ENCODE measurements at regions not wholly inside any gene's neighbourhood (a gene's known extent, or its start where the extent isn't known, plus 50 kb on each side); places are given as distances from the start of the nearest gene placed in this dataset.

DNA sequence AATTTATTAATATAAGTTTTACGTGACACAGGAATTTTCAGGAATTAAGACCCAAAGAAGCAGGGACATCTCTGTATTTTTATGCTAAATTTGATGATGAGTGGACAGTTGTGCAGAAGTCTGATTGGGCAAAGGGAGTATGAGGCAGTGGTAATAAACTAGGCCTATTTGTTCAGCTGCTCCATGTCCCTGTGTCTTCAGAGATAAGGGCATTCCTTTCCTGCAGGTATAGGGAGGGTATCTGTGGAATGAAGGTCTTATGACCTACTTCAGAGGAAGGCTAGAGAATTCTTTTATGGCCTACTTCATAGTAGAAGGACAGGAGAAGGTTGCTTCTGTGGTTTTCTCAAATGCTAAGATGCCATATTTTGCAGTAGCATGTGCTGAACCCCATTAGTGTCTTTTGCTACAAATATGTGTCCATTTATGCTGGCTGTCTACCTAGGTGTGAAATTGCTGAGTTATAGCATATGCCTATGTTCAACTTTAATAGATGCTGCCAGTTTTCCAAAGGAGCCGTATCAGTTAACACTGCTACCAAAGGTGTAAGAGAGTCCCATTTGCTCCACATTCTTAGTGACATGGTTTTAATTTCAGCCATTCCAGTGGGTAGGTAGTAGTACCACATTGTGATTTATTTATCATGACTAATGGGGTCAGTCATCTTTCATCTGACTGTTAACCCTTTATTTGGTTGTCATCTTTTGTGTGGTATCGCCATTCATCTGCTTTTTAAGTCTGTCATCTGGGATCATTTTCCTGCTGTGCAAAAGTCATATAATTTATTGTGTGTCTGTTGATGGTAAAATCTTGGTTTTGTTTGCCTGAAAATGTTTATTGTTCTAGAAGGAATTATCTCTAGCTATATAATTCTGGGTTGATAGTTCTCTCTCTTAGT lies 410.7 kb upstream of the RGS6 start:
- Mint-ChIP-seq H3K4me1 (ENCODE audit: low read depth) (peaks cover 36% of the 10 kb centered on the region), H3K36me3 (ENCODE audit: low read depth) (peaks cover 38% of the 10 kb centered on the region), H3K27ac (no peak overlapping the region)

DNA sequence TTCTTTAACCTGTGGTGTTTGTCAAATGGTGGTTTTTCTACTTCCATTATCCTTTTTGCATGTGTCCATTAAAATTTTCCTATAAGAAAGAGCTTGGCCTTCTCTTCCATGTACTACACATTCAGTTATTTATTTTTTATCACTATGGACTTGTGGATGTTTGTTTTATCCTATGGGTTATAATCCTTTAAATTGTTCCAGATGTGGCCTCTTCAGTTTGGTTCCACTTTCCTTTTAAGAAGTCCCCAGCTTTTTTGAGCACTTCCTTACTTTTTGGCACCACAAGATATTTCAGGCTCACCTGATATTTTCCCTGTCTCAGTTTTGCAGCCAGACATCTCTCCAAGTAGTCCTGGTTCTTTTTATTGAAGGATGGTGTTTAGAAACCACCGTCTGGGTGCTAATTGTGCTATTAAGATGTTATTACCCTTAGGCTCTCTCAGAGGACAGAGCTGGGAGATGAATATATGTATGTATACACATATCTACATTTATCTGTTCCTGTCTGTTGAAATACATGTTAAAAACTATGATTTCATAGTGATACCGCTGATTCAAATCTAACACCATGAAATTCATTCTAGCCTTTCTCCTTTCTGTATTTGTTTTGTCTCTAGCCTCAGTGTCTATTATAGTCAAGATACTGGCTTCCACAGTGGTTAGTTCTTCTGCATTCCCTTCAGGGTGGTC lies 408.5 kb upstream of the RGS6 start:
- H3K4me1 Mint-ChIP-seq (ENCODE audit: low read depth) = peaks cover 36% of the 10 kb centered on the region
- peaks cover 3% of the 10 kb centered on the region for H3K9me3 Mint-ChIP-seq
- H3K36me3 Mint-ChIP-seq (ENCODE audit: low read depth) = peaks cover 19% of the 10 kb centered on the region
- no peaks in the 10 kb centered on the region for H3K27me3 Mint-ChIP-seq
- DNase-seq = no peak
- H3K27ac Mint-ChIP-seq = peak overlapping the region; percentile 60
- H3K4me3 Mint-ChIP-seq = no peak overlapping the region

More for the DNA sequence above, 410.7 kb upstream of the RGS6 start:
- no peak for DNase-seq
- Mint-ChIP-seq H3K27me3 (no peaks in the 10 kb centered on the region), H3K9me3 (peaks cover 5% of the 10 kb centered on the region), H3K4me3 (no peak overlapping the region)

DNA sequence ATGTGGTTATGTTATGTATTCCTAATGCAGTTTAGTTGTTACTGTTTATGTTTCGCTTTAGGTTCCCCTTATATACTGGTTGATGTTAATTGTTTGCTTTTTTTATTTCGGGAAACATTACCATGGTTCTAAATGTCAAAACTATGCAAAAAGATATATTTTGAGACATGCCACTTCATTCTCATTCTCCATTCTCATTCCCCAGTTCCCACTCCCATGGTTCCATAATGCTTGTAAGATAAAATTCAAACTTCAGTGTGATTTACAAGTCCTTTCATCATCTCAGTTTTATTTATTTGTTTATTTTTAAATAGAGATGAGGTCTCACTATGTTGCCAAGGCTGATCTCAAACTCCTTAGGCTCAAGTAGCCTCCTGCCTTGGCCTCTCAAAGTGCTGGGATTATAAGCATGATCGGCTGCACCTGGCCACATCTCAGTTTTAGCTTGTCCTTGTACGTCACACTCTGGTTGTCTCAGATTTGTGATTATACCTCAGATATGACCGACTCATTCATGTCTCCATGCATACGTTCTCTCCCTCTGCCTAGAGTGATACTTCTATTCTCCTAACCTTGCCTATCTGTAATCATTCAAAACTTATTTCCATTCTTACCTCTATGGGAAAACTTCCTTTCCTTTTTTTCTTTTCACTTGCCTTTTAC lies 407.8 kb upstream of the RGS6 start:
- Mint-ChIP-seq H3K27ac (peak overlapping the region; percentile 72), H3K36me3 (ENCODE audit: low read depth) (peaks cover 17% of the 10 kb centered on the region), H3K4me3 (no peak overlapping the region), H3K4me1 (ENCODE audit: low read depth) (peaks cover 36% of the 10 kb centered on the region), H3K27me3 (no peaks in the 10 kb centered on the region), H3K9me3 (no peaks in the 10 kb centered on the region)
- DNase-seq = no peak

DNA sequence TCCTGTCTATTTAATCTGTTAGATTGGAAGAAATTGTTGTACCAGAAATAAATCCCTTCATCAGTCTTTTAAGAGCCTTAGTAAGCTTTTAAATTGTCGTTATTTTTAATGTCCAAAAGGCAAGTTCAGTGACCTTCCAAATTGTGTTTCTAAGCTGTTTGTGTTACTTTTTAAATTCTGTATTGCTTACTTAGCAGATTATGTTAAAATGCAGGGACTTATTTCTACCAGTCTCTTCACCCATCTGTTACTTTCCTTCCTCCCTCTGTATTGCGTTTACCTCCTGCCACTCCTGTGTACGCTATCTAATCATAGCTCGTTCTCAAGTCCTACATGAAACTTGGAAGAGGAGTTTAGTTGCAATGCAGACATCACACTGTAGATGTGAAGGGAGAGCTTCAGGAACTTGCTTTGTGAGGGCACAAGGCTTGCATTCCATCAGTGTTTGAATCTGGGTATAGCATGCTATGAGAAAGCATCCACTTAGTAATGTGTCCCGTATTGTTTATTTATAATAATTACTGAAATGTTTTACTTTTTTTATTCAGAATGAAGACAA lies 406.5 kb upstream of the RGS6 start:
- Mint-ChIP-seq H3K27ac (no peak overlapping the region), H3K9me3 (no peaks in the 10 kb centered on the region), H3K4me3 (no peak overlapping the region), H3K27me3 (no peaks in the 10 kb centered on the region), H3K36me3 (ENCODE audit: low read depth) (peaks cover 29% of the 10 kb centered on the region), H3K4me1 (ENCODE audit: low read depth) (peaks cover 38% of the 10 kb centered on the region)
- no peak for DNase-seq

DNA sequence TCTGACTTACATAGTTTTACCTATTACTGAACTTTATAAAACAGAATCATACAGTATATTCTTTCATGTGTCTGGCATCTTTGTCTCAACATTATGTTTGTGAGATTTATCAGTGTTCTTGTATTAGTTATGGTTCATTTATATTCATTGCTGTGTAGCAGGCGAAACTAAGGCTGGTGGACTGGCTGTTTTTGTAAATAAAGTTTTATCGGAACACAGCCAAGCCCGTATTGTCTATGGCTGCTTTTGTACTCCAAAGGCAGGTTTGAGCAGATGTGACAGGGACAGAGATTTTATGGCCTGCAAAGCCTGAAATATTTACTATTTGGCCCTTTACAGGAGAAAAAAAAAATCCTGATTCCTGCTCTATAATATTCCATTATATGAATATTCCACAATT lies 405.8 kb upstream of the RGS6 start:
- Mint-ChIP-seq H3K4me3 (no peak overlapping the region), H3K4me1 (ENCODE audit: low read depth) (peaks cover 37% of the 10 kb centered on the region), H3K27me3 (no peaks in the 10 kb centered on the region), H3K9me3 (no peaks in the 10 kb centered on the region), H3K27ac (no peak overlapping the region), H3K36me3 (ENCODE audit: low read depth) (peaks cover 36% of the 10 kb centered on the region)
- DNase-seq = no peak

DNA sequence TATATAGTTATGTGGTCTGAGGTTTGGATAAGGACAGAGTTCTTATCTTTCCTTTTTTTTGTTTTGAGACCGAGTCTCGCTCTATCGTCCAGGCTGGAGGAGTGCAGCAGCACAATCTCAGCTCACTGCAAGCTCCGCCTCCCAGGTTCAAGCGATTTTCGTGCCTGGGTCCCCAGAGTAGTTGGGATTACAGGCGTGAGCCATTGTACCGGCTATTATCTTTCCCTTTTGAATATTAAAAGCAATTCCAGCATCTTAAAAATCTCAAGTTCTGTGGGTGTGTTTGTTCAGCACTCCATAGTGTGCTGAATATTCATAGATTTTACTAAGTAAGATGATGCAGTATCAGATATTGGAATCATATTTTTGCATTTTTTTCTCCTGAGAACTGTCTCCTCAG lies 404.4 kb upstream of the RGS6 start:
- H3K27ac Mint-ChIP-seq = no peak overlapping the region
- no peak for DNase-seq
- no peaks in the 10 kb centered on the region for H3K27me3 Mint-ChIP-seq
- H3K9me3 Mint-ChIP-seq = no peaks in the 10 kb centered on the region
- H3K4me3 Mint-ChIP-seq = no peak overlapping the region
- H3K36me3 Mint-ChIP-seq (ENCODE audit: low read depth) = peaks cover 45% of the 10 kb centered on the region
- H3K4me1 Mint-ChIP-seq (ENCODE audit: low read depth) = peaks cover 28% of the 10 kb centered on the region

DNA sequence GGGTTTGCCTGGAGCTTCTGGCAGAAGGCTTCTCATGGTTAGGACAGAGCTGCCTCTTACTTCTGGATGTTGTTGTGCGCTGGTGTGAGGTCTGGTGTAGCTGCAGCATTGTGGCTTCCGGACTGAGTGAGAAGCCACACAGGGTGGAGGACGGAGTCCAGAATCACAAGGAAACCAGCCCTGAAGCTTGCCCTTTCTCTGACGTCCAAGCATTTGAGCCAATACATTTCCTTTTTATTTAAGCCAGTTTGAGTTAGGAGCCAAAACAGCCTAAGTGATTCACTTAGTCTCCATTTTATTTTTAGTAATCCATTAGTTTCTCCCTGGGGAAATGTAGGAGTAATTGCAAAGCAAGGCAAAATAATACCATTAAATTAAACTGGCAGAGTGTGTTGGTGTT lies 402.4 kb upstream of the RGS6 start:
- no peak overlapping the region for H3K27ac Mint-ChIP-seq
- H3K27me3 Mint-ChIP-seq = no peaks in the 10 kb centered on the region
- H3K4me3 Mint-ChIP-seq = no peak overlapping the region
- H3K9me3 Mint-ChIP-seq = no peaks in the 10 kb centered on the region
- DNase-seq = no peak
- peaks cover 12% of the 10 kb centered on the region for H3K4me1 Mint-ChIP-seq (ENCODE audit: low read depth)
- H3K36me3 Mint-ChIP-seq (ENCODE audit: low read depth) = peaks cover 45% of the 10 kb centered on the region

DNA sequence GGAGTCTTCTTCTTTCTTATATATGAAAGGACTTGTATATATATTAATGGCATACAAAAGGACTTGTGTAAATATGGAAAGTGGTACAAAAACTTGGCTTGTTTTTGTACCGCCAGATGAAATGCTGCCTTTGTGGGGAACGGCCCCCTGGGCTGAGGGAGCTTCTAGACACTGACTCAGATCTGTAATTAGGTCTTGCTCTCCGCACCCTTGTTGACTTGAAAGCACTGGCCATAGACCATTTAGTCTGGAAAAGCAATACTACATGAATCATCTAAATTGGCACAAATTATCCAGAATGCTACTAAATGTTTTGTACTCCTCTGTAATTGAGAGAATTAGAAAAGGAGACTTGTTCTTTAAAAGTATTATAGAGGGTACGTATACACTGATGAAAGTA lies 399.9 kb upstream of the RGS6 start:
- no peaks in the 10 kb centered on the region for H3K9me3 Mint-ChIP-seq
- DNase-seq = no peak
- no peak overlapping the region for H3K27ac Mint-ChIP-seq
- H3K27me3 Mint-ChIP-seq = no peaks in the 10 kb centered on the region
- H3K4me1 Mint-ChIP-seq (ENCODE audit: low read depth) = peaks cover 8% of the 10 kb centered on the region
- H3K36me3 Mint-ChIP-seq (ENCODE audit: low read depth) = peaks cover 41% of the 10 kb centered on the region
- no peak overlapping the region for H3K4me3 Mint-ChIP-seq

DNA sequence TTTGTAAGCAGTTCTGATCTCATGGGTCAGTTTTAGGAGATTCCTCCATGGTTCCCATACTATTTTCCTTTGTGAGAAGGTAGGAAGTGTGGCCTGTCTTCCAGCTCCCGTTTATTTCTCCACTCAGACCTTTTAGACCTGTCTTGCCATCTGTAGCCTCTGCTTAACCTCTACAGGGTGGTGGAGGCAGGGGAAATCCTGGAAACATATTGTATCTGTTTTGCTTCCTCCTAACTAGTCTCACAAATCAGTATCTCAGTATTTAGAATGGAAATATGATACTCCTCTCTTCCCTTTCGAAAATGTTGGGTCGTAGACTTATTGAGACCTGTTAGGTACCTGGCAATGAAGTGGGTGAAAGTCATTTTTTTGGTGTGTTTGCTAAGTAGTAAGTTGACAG lies 399.4 kb upstream of the RGS6 start:
- peaks cover 13% of the 10 kb centered on the region for H3K4me1 Mint-ChIP-seq (ENCODE audit: low read depth)
- no peak for DNase-seq
- peaks cover 41% of the 10 kb centered on the region for H3K36me3 Mint-ChIP-seq (ENCODE audit: low read depth)

DNA sequence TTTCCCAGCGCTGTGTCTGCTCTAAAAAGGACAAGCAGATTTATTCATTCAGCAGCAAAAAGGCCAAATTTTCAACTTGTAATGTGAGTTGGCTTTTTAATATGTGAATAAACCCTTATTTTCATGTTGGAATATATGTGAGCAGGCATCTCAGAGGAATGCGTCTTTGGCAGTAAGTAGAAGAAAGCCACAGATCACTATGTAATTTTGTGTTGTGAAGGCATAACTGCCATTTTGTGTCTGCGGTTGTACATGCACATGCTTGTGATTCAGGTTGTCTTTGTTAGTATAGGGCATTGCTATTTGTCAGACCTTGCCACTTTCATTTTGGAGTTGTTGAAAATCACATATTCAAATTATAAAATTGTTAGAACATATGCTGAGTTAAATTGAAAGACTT lies 398.8 kb upstream of the RGS6 start:
- Mint-ChIP-seq H3K36me3 (ENCODE audit: low read depth) (peaks cover 41% of the 10 kb centered on the region), H3K4me3 (no peak overlapping the region), H3K4me1 (ENCODE audit: low read depth) (peaks cover 16% of the 10 kb centered on the region), H3K27ac (no peak overlapping the region), H3K27me3 (no peaks in the 10 kb centered on the region), H3K9me3 (no peaks in the 10 kb centered on the region)
- no peak for DNase-seq

More for the DNA sequence above, 399.4 kb upstream of the RGS6 start:
- Mint-ChIP-seq H3K4me3 (no peak overlapping the region), H3K27ac (no peak overlapping the region), H3K9me3 (no peaks in the 10 kb centered on the region), H3K27me3 (no peaks in the 10 kb centered on the region)

DNA sequence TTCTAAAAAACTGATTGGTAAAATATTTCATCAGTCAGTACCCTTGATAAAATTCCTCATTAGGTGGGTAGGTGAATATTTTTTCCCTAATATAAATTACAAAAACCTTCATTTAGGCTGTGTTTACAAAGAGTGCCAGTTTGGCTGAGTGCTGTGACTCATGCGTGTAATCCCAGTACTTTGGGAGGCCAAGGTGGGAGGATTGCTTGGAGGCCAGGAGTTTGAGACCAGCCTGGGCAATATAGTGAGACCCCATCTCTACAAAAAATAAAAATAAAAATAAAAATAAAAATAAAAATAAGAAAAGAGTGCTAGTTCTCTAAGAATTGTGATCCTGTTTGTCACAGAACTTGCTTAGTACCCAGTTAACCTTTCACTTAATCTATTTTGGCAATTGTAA lies 398.4 kb upstream of the RGS6 start:
- peaks cover 41% of the 10 kb centered on the region for H3K36me3 Mint-ChIP-seq (ENCODE audit: low read depth)
- H3K4me3 Mint-ChIP-seq = no peak overlapping the region

DNA sequence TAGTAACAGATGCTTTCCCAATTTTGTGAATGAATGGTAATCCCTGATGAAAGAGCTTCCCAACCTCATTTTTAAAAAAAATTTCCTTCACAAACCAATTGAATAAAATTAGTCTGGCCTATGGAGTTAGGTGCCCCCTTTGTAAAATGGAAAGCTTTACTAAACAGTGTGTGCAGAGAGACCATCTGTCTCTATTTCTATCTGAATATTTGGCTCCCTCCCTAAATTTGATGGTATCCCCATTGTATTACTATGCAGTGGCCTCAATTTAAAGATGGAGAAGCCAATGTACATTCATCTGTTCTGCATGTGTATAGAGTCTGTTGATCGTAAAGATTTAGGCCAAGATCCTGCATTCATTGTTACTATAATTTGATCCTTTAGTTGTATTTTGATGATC lies 397.7 kb upstream of the RGS6 start:
- DNase-seq = no peak
- Mint-ChIP-seq H3K27ac (no peak overlapping the region), H3K9me3 (no peaks in the 10 kb centered on the region), H3K36me3 (ENCODE audit: low read depth) (peaks cover 38% of the 10 kb centered on the region), H3K4me3 (no peak overlapping the region), H3K27me3 (no peaks in the 10 kb centered on the region), H3K4me1 (ENCODE audit: low read depth) (peaks cover 16% of the 10 kb centered on the region)

More for the DNA sequence above, 398.4 kb upstream of the RGS6 start:
- Mint-ChIP-seq H3K27me3 (no peaks in the 10 kb centered on the region), H3K27ac (no peak overlapping the region), H3K9me3 (no peaks in the 10 kb centered on the region), H3K4me1 (ENCODE audit: low read depth) (peaks cover 16% of the 10 kb centered on the region)
- DNase-seq = no peak

DNA sequence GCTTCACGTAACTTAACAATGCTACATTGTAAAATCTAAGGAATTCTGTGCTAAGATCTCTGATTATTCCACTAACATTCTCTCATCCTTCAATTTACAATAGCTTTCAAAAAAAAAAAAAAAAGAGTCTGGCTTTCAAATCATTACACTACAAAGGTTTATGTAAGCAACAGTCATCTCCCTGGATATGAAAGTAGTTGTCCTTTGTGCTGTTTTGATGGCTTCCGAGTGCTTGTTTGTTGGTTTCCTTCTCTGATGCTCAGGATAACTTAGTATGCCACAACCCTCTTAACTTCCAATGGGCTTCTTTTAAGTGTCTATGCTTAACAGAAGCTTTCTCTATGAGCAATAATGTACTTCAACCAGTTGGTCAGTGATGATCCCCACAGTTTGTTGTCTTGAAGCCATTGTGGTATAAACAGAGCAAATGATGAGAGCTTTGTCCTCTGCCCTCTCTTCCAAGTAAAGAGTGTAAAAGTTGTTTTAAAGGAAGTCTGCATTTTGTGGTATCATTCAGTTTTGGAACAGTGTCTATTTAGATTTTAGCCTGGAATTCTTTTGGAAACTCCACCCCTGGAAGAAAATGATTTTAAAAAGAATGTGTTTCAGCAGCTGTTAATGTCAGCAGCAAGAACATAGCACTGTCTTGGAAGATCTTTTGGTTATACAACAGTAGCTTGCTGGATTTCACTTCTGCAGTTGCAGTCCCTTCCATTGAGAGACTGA lies 396.1 kb upstream of the RGS6 start:
- Mint-ChIP-seq H3K4me1 (ENCODE audit: low read depth) (peaks cover 21% of the 10 kb centered on the region), H3K9me3 (no peaks in the 10 kb centered on the region), H3K27ac (no peak overlapping the region), H3K27me3 (no peaks in the 10 kb centered on the region), H3K36me3 (ENCODE audit: low read depth) (peaks cover 22% of the 10 kb centered on the region), H3K4me3 (no peak overlapping the region)
- no peak for DNase-seq

All from activated T-cell treated with anti-CD3 and anti-CD28 coated beads, Interleukin-2, amount 50 U/mL, for 24 hours (primary cell).